ENCODE measurements at regions not wholly inside any gene's neighbourhood (a gene's known extent, or its start where the extent isn't known, plus 50 kb on each side); places are given as distances from the start of the nearest gene placed in this dataset.

GRCh38 chr12:30345744-30346471, 349.8 kb downstream of the IPO8 start:
- no peaks in the 10 kb centered on the region for H3K36me3 ChIP-seq (ENCODE audit: control insufficient read depth in 4 of 4, insufficient read depth in 3 of 4, low read depth in 1 of 4, low read length in 3 of 4)
- no peaks in the 10 kb centered on the region for H3K27me3 ChIP-seq (ENCODE audit: control insufficient read depth in 4 of 4, insufficient read depth in 4 of 4, low read length in 3 of 4)
- no peak overlapping the region for H3K4me3 ChIP-seq (ENCODE audit: low read depth in 1 of 3, low read length in 3 of 3)
- WGBS, result 88% methylated on average over 4 of the region's 4 CpGs
- TF ChIP-seq YY1 (IDR thresholded peaks at IDR 0.05) (no peak), FOXA1 (IDR thresholded peaks at IDR 0.05) (no peak), NR2F2 (IDR thresholded peaks at IDR 0.05) (no peak), REST (IDR thresholded peaks at IDR 0.05) (no peak), MAX (IDR thresholded peaks at IDR 0.05) (no peak), HNF4G (IDR thresholded peaks at IDR 0.05) (no peak), JUND (IDR thresholded peaks at IDR 0.05) (no peak), EGR1 (IDR thresholded peaks at IDR 0.05; ENCODE audit: low read depth in 2 of 2) (no peak), GABPA (IDR thresholded peaks at IDR 0.05 in 1 of 2, conservative IDR thresholded peaks at IDR 0.05 in 1 of 2) (no peak), FOXA2 (IDR thresholded peaks at IDR 0.05) (no peak), ATF3 (IDR thresholded peaks at IDR 0.05) (no peak), HNF4A (conservative IDR thresholded peaks at IDR 0.05) (no peak), CTCF (IDR thresholded peaks at IDR 0.05; ENCODE audit: low read depth, low read length, missing input control) (no peak), TAF1 (conservative IDR thresholded peaks at IDR 0.05) (no peak), SP1 (IDR thresholded peaks at IDR 0.05) (no peak), RXRA (IDR thresholded peaks at IDR 0.05) (no peak)
- H3K9ac ChIP-seq (ENCODE audit: low read depth in 1 of 2, low read length in 2 of 2), result no peak overlapping the region
- DNase-seq (ENCODE audit: low spot score), result no peak
- H3K4me1 ChIP-seq (ENCODE audit: control insufficient read depth in 4 of 4, insufficient read depth in 4 of 4, low read length in 3 of 4), result no peaks in the 10 kb centered on the region
- H3K9me3 ChIP-seq (ENCODE audit: control insufficient read depth in 4 of 4, low read length in 3 of 4), result peaks cover 0 to 13% (median 2%) of the 10 kb centered on the region in 4 donors
- no peak overlapping the region for H3K27ac ChIP-seq (ENCODE audit: low read depth in 1 of 2, low read length in 2 of 2)

- TF ChIP-seq REST (IDR thresholded peaks at IDR 0.05), result no peak
- no peak for TF ChIP-seq CTCF (IDR thresholded peaks at IDR 0.05; ENCODE audit: low read depth, low read length, missing input control)
- H3K9me3 ChIP-seq (ENCODE audit: control insufficient read depth in 4 of 4, low read length in 3 of 4), result no peaks in the 10 kb centered on the region
- H3K27ac ChIP-seq (ENCODE audit: low read depth in 1 of 2, low read length in 2 of 2), result no peak overlapping the region
- H3K27me3 ChIP-seq (ENCODE audit: control insufficient read depth in 4 of 4, insufficient read depth in 4 of 4, low read length in 3 of 4), result no peaks in the 10 kb centered on the region
- H3K36me3 ChIP-seq (ENCODE audit: control insufficient read depth in 4 of 4, insufficient read depth in 3 of 4, low read depth in 1 of 4, low read length in 3 of 4), result no peaks in the 10 kb centered on the region
- no peak overlapping the region for H3K4me3 ChIP-seq (ENCODE audit: low read depth in 1 of 3, low read length in 3 of 3)
- no peak overlapping the region for H3K9ac ChIP-seq (ENCODE audit: low read depth in 1 of 2, low read length in 2 of 2)
- no peaks in the 10 kb centered on the region for H3K4me1 ChIP-seq (ENCODE audit: control insufficient read depth in 4 of 4, insufficient read depth in 4 of 4, low read length in 3 of 4)
- DNase-seq (ENCODE audit: low spot score), result no peak
These were observed 365.1 kb downstream of the IPO8 start for GRCh38 chr12:30330565-30330964.
